Activated CD8-positive, alpha-beta memory T cell treated with anti-CD3 and anti-CD28 coated beads for 36 hours (primary cell): ENCODE measurements at regions not wholly inside any gene's neighbourhood (a gene's known extent, or its start where the extent isn't known, plus 50 kb on each side); places are given as distances from the start of the nearest gene placed in this dataset.

Source experiments
- CTCF ChIA-PET: fragments of 350-600 bp; sonication (Branson Sonifier 250); formaldehyde crosslinking; loops from one replicate; lab custom pipeline; 2021; ENCODE audit warnings: antibody characterized with exemption; lab: Charles Lee
- POLR2A ChIA-PET: fragments of 350-600 bp; sonication (Branson Sonifier 250); formaldehyde crosslinking; loops from one replicate; lab custom pipeline; 2021; ENCODE audit warnings: antibody characterized with exemption; lab: Charles Lee

- ChIA-PET CTCF (no interaction called here), POLR2A (no interaction called here)
These were observed 336.5 kb downstream of the PCDH20 start for GRCh38 chr13:61078976-61079770.

GRCh38 chr13:61052175-61052574 is 363.5 kb downstream of the PCDH20 start:
- ChIA-PET CTCF (no interaction called here), POLR2A (no interaction called here)

GRCh38 chr13:61045251-61045650 is 370.4 kb downstream of the PCDH20 start:
- ChIA-PET CTCF (no interaction called here), POLR2A (no interaction called here)

- ChIA-PET CTCF (no interaction called here), POLR2A (no interaction called here)
These were observed 375.5 kb downstream of the PCDH20 start for GRCh38 chr13:61040181-61040580.

- ChIA-PET POLR2A (no interaction called here), CTCF (no interaction called here)
These were observed 376.3 kb downstream of the PCDH20 start for GRCh38 chr13:61039302-61039701.

GRCh38 chr13:61036715-61037114 is 378.9 kb downstream of the PCDH20 start:
- ChIA-PET CTCF (no interaction called here), POLR2A (no interaction called here)

- POLR2A ChIA-PET = no interaction called here
These were observed 385.2 kb downstream of the PCDH20 start for GRCh38 chr13:61030445-61030844.

GRCh38 chr13:61029064-61029463 is 386.6 kb downstream of the PCDH20 start:
- ChIA-PET CTCF (no interaction called here), POLR2A (no interaction called here)

More at GRCh38 chr13:61030445-61030844, 385.2 kb downstream of the PCDH20 start:
- CTCF ChIA-PET = no interaction called here

- ChIA-PET CTCF (no interaction called here), POLR2A (no interaction called here)
These were observed 391.6 kb downstream of the PCDH20 start for GRCh38 chr13:61024046-61024445.

- CTCF ChIA-PET = no interaction called here
- POLR2A ChIA-PET = no interaction called here
These were observed 393.8 kb downstream of the PCDH20 start for GRCh38 chr13:61021838-61022237.

GRCh38 chr13:61013796-61014195 is 401.9 kb downstream of the PCDH20 start:
- CTCF ChIA-PET = no interaction called here
- POLR2A ChIA-PET = no interaction called here

- CTCF ChIA-PET = no interaction called here
These were observed 405.3 kb downstream of the PCDH20 start for GRCh38 chr13:61010358-61010757.

GRCh38 chr13:61002686-61003085 is 413.0 kb downstream of the PCDH20 start:
- POLR2A ChIA-PET = no interaction called here
- CTCF ChIA-PET = no interaction called here

More at GRCh38 chr13:61010358-61010757, 405.3 kb downstream of the PCDH20 start:
- POLR2A ChIA-PET = no interaction called here

- POLR2A ChIA-PET = no interaction called here
- CTCF ChIA-PET = no interaction called here
These were observed 425.5 kb downstream of the PCDH20 start for GRCh38 chr13:60990032-60990733.

GRCh38 chr13:60986301-60986700 is 429.3 kb downstream of the PCDH20 start:
- ChIA-PET CTCF (interaction anchor here (0.6 to 0.7 kb wide), 2 partner anchors 191 to 349 kb away, joined by 3 to 4 read pairs; no protein-coding TSS in a partner anchor), POLR2A (no interaction called here)

- ChIA-PET POLR2A (no interaction called here), CTCF (no interaction called here)
These were observed 434.2 kb downstream of the PCDH20 start for GRCh38 chr13:60981407-60981806.

- POLR2A ChIA-PET = no interaction called here
- CTCF ChIA-PET = no interaction called here
These were observed 439.3 kb downstream of the PCDH20 start for GRCh38 chr13:60976367-60976766.

- POLR2A ChIA-PET = no interaction called here
- CTCF ChIA-PET = no interaction called here
These were observed 441.4 kb downstream of the PCDH20 start for GRCh38 chr13:60974296-60974695.

GRCh38 chr13:60973529-60973928 is 442.1 kb downstream of the PCDH20 start:
- ChIA-PET CTCF (no interaction called here), POLR2A (no interaction called here)

GRCh38 chr13:60970736-60971135 is 444.9 kb downstream of the PCDH20 start:
- ChIA-PET CTCF (interaction anchor here (0.6 kb wide), 1 partner anchor 22 kb away, joined by 4 read pairs; no protein-coding TSS in a partner anchor), POLR2A (no interaction called here)

GRCh38 chr13:60969656-60970055 is 446.0 kb downstream of the PCDH20 start:
- ChIA-PET POLR2A (no interaction called here), CTCF (no interaction called here)
